G401.6 (cell line): ENCODE measurements at regions not wholly inside any gene's neighbourhood (a gene's known extent, or its start where the extent isn't known, plus 50 kb on each side); places are given as distances from the start of the nearest gene placed in this dataset.

Experiments used
- FAIRE-seq: peaks from 2 replicates; lab custom pipeline; 2012; peaks lifted over from hg19 to GRCh38; lab: Jason Lieb, UNC

GRCh38 chr11:10925149-10925926, 67.5 kb upstream of the ZBED5 start:
- FAIRE-seq = no peak

- no peak for FAIRE-seq
Measured at GRCh38 chr11:10923882-10924281, 66.0 kb upstream of the ZBED5 start.

GRCh38 chr11:10922892-10923291, 65.0 kb upstream of the ZBED5 start:
- no peak for FAIRE-seq

- FAIRE-seq = no peak
Measured at GRCh38 chr11:10920875-10921274, 63.0 kb upstream of the ZBED5 start.

- no peak for FAIRE-seq
Measured at GRCh38 chr11:10920205-10920604, 62.4 kb upstream of the ZBED5 start.

- FAIRE-seq = no peak
Measured at GRCh38 chr11:10918698-10919097, 60.8 kb upstream of the ZBED5 start.

- FAIRE-seq = no peak
Measured at GRCh38 chr11:10918275-10918674, 60.4 kb upstream of the ZBED5 start.

GRCh38 chr11:10917802-10918201, 59.9 kb upstream of the ZBED5 start:
- FAIRE-seq = no peak

- no peak for FAIRE-seq
Measured at GRCh38 chr11:10916665-10917064, 58.8 kb upstream of the ZBED5 start.

- FAIRE-seq = no peak
Measured at GRCh38 chr11:10914050-10914449, 56.2 kb upstream of the ZBED5 start.

- no peak for FAIRE-seq
Measured at GRCh38 chr11:10913075-10913474, 55.2 kb upstream of the ZBED5 start.

GRCh38 chr11:10911907-10912306, 54.1 kb upstream of the ZBED5 start:
- no peak for FAIRE-seq

GRCh38 chr11:10909141-10909883, 51.5 kb upstream of the ZBED5 start:
- no peak for FAIRE-seq

- FAIRE-seq = no peak
Measured at GRCh38 chr11:10908215-10908951, 50.5 kb upstream of the ZBED5 start.
